CD4-positive, alpha-beta memory T cell (primary cell): ENCODE measurements at regions not wholly inside any gene's neighbourhood (a gene's known extent, or its start where the extent isn't known, plus 50 kb on each side); places are given as distances from the start of the nearest gene placed in this dataset.

Experiments
- CTCF ChIA-PET: fragments of 350-600 bp; sonication (Branson Sonifier 250); formaldehyde crosslinking; loops from one replicate; lab custom pipeline; 2021; ENCODE audit warnings: inconsistent platforms; ENCODE audit not compliant: partially characterized antibody; lab: Charles Lee
- POLR2A ChIA-PET: fragments of 350-600 bp; sonication (Branson Sonifier 250); formaldehyde crosslinking; loops from one replicate; lab custom pipeline; 2021; ENCODE audit not compliant: partially characterized antibody; lab: Charles Lee
- DNase-seq, 5 donors: peaks; one replicate each; pipeline versions ENCODE4 v3.0.0 to v3.0.0-alpha.2; 2020 to 2022; ENCODE audit warnings: mixed read lengths in 1 of 5
- H3K27ac ChIP-seq: one replicate; pipeline ENCODE4 v1.7.0; 2013; ENCODE audit warnings: low read depth, low read length
- H3K27me3 ChIP-seq: 2 replicates; pipeline ENCODE4 v1.7.0; 2013; ENCODE audit warnings: mild to moderate bottlenecking, low read length, moderate library complexity; ENCODE audit not compliant: insufficient read depth
- H3K36me3 ChIP-seq: 2 replicates; pipeline ENCODE4 v1.7.0; 2013; ENCODE audit warnings: mild to moderate bottlenecking, low read length, moderate library complexity; ENCODE audit not compliant: insufficient read depth
- H3K4me1 ChIP-seq: 2 replicates; pipeline ENCODE4 v1.7.0; 2013; ENCODE audit warnings: mild to moderate bottlenecking, low read length, moderate library complexity; ENCODE audit not compliant: insufficient read depth
- H3K4me3 ChIP-seq, 2 donors: one replicate each; pipeline ENCODE4 v1.7.0; 2013; ENCODE audit warnings: low read length in 2 of 2, mild to moderate bottlenecking in 1 of 2
- H3K9me3 ChIP-seq, 2 donors: one replicate each; pipeline ENCODE4 v1.7.0; 2013; ENCODE audit warnings: low read length in 2 of 2, control low read depth in 1 of 2; ENCODE audit not compliant: control insufficient read depth in 1 of 2
- H3K27ac Mint-ChIP-seq, 7 donors: one replicate each; pipeline ENCODE4 v1.8.0; 2020 to 2021; ENCODE audit warnings: mixed read lengths in 7 of 7, mild to moderate bottlenecking in 6 of 7, inconsistent platforms in 3 of 7, moderate library complexity in 3 of 7
- H3K27me3 Mint-ChIP-seq, 2 donors: one replicate each; pipeline ENCODE4 v1.8.0; 2020 to 2021; ENCODE audit warnings: mixed read lengths in 2 of 2
- H3K36me3 Mint-ChIP-seq, 2 donors: one replicate each; pipeline ENCODE4 v1.8.0; 2020 to 2021; ENCODE audit warnings: mixed read lengths in 2 of 2, inconsistent platforms in 1 of 2, mild to moderate bottlenecking in 1 of 2
- H3K4me1 Mint-ChIP-seq, 4 donors: one replicate each; pipeline ENCODE4 v1.8.0; 2020 to 2021; ENCODE audit warnings: mixed read lengths in 4 of 4, mild to moderate bottlenecking in 1 of 4
- H3K4me3 Mint-ChIP-seq, 8 donors: one replicate each; pipeline ENCODE4 v1.8.0; 2020 to 2021; ENCODE audit warnings: mixed read lengths in 8 of 8, mild to moderate bottlenecking in 7 of 8, moderate library complexity in 6 of 8, inconsistent platforms in 3 of 8
- H3K9me3 Mint-ChIP-seq, 8 donors: one replicate each; pipeline ENCODE4 v1.8.0; 2020 to 2021; ENCODE audit warnings: mixed read lengths in 8 of 8, mild to moderate bottlenecking in 5 of 8, inconsistent platforms in 3 of 8, moderate library complexity in 1 of 8
- intact Hi-C: fragments of 100-400 bp; cut with micrococcal nuclease; formaldehyde crosslinking; loops from one replicate; pipeline ENCODE4 v1.15.1; 2023

DNA sequence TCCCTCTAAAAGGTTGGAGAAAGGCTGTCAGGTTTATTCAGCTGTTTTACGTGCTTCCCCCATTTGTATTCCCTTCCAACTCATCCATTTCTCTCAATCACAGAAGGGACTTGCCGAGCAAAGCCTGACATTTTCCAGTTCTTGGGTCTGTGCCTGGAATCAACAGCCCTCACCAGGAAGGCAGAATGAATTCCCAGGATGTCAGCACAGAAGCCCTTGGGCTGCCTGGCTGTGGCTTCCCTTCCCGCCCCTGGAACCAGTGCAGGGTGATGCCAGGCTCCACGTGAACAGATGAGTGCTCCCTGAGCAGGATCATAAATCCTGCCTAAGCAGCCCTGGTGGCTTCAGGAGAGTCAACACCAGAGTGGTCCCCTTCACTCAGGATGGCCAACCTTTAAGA is 86.1 kb upstream of the CD83 start:
- H3K4me1 Mint-ChIP-seq, result no peaks in the 10 kb centered on the region
- Histone ChIP-seq H3K9me3 (no peaks in the 10 kb centered on the region), H3K4me3 (no peak overlapping the region), H3K27me3 (peaks cover 6% of the 10 kb centered on the region), H3K27ac (no peak overlapping the region), H3K4me1 (no peaks in the 10 kb centered on the region), H3K36me3 (no peaks in the 10 kb centered on the region)
- no peak for DNase-seq
- no peaks in the 10 kb centered on the region for H3K9me3 Mint-ChIP-seq
- no peak overlapping the region for H3K4me3 Mint-ChIP-seq
- ChIA-PET POLR2A (no interaction called here), CTCF (interaction anchor here (1.2 kb wide), 1 partner anchor 14 kb away, joined by 3 read pairs; no protein-coding TSS in a partner anchor)
- peaks cover 17 to 39% of the 10 kb centered on the region in 2 donors for H3K27me3 Mint-ChIP-seq
- H3K36me3 Mint-ChIP-seq, result no peaks in the 10 kb centered on the region
- intact Hi-C loops, result no loop called here
- H3K27ac Mint-ChIP-seq, result no peak overlapping the region

DNA sequence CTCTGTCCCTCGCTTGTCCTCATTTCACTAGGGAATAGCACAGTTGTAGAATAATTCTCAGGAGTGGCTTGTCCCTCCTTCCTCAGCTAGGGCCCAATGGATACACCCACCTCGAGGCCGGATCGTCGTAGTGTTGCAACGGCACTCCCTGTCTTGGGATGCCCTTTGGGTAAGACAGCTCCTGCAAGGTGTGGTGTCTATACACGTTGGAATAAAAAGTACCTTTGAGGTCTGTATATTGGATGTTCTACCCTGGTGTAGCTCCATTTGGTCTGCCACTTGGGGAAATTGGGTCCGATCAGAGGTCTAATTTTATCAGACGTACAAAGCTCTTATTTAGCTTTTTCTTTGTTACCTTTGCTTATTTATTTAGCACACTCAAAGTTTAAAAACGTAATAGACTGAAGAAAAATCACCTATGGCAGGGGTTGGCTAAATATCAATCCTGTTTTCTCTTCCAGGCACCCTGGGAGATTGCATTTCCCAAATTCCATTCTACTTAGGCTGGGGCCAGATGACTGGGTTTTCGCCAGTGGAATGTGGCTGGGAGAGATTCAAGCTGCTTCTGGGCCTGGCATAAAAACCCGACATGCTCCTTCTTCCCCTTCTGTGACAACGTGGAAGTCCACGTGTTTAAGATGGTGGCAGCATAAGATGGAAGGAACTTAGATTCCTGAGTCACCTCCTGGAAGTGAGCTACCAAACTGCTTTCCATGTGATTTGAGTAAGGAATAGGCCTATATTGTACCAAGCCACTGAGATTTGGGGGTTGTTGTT is 82.3 kb upstream of the CD83 start:
- Mint-ChIP-seq H3K27me3 (peaks cover 13 to 33% of the 10 kb centered on the region in 2 donors), H3K4me1 (no peaks in the 10 kb centered on the region), H3K36me3 (no peaks in the 10 kb centered on the region), H3K27ac (no peak overlapping the region), H3K4me3 (no peak overlapping the region), H3K9me3 (no peaks in the 10 kb centered on the region)
- intact Hi-C loops, result no loop called here
- ChIA-PET CTCF (interaction anchor here (1.1 to 5.5 kb wide), 2 partner anchors 12 to 102 kb away, joined by 3 to 40 read pairs; no protein-coding TSS in a partner anchor), POLR2A (no interaction called here)
- H3K27ac ChIP-seq, result no peak overlapping the region
- no peaks in the 10 kb centered on the region for H3K36me3 ChIP-seq
- H3K4me3 ChIP-seq, result no peak overlapping the region
- H3K27me3 ChIP-seq, result peaks cover 6% of the 10 kb centered on the region
- no peak for DNase-seq
- H3K9me3 ChIP-seq, result no peaks in the 10 kb centered on the region
- peaks cover 7% of the 10 kb centered on the region for H3K4me1 ChIP-seq

DNA sequence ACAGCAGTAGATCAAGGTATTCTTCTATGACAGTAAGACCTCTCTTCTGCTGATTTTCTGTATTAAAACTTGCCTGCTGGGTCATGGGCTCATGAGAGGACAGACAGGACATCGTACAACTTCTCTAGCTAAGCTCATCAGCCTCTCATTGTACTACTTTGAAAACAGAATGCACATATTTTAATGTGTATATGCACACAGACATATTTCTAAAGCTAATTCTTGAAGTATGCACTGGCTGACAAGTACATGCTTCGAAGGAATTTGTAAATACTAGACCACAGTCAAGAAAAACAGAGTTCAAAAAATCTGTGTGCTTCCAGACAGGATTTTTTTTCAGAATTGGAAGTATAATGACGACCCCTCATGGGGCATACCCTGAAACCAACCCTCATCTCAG is 81.7 kb upstream of the CD83 start:
- intact Hi-C loops, result no loop called here
- H3K9me3 ChIP-seq, result no peaks in the 10 kb centered on the region
- H3K36me3 Mint-ChIP-seq, result no peaks in the 10 kb centered on the region
- CTCF ChIA-PET, result interaction anchor here (0.8 to 5.5 kb wide), 2 partner anchors 11 to 31 kb away, joined by 3 to 40 read pairs; no protein-coding TSS in a partner anchor
- H3K27ac Mint-ChIP-seq, result no peak overlapping the region
- no peaks in the 10 kb centered on the region for H3K36me3 ChIP-seq
- peaks cover 6% of the 10 kb centered on the region for H3K27me3 ChIP-seq
- no peak overlapping the region for H3K27ac ChIP-seq
- peaks cover 13 to 31% of the 10 kb centered on the region in 2 donors for H3K27me3 Mint-ChIP-seq
- H3K4me3 Mint-ChIP-seq, result no peak overlapping the region
- H3K9me3 Mint-ChIP-seq, result no peaks in the 10 kb centered on the region
- no peak for DNase-seq
- peaks cover 7% of the 10 kb centered on the region for H3K4me1 ChIP-seq
- H3K4me3 ChIP-seq, result no peak overlapping the region
- POLR2A ChIA-PET, result no interaction called here
- H3K4me1 Mint-ChIP-seq, result no peaks in the 10 kb centered on the region

DNA sequence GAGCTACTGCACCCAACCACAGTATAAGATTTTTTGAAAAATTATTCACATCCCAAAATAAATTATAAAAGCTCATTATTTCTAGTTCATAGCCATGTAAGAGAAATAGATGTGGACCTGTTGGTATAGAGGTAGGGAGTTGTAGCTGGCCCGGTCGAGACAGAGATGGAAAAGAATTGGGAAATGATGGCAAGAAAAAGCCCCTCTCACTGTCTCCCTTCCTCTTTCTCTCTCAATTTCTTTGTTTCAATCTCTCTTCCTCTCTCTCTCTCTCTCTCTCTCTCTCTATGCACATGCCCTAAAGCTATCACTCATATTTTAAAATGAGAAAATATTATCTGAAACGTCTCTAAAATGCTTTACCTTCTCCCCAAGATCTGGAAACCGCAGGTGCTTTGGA is 80.7 kb upstream of the CD83 start:
- Histone ChIP-seq H3K4me3 (no peak overlapping the region), H3K36me3 (no peaks in the 10 kb centered on the region), H3K27ac (no peak overlapping the region), H3K9me3 (no peaks in the 10 kb centered on the region), H3K4me1 (peaks cover 7% of the 10 kb centered on the region), H3K27me3 (peaks cover 6% of the 10 kb centered on the region)
- intact Hi-C loops, result no loop called here
- DNase-seq, result no peak
- no peaks in the 10 kb centered on the region for H3K9me3 Mint-ChIP-seq
- POLR2A ChIA-PET, result no interaction called here
- H3K27ac Mint-ChIP-seq, result no peak overlapping the region
- no peak overlapping the region for H3K4me3 Mint-ChIP-seq
- peaks cover 10 to 31% of the 10 kb centered on the region in 2 donors for H3K27me3 Mint-ChIP-seq
- no peaks in the 10 kb centered on the region for H3K36me3 Mint-ChIP-seq
- no peaks in the 10 kb centered on the region for H3K4me1 Mint-ChIP-seq
- CTCF ChIA-PET, result interaction anchor here (0.8 to 5.5 kb wide), 4 partner anchors 10 to 45 kb away, joined by 3 to 40 read pairs (median 5); no protein-coding TSS in a partner anchor

DNA sequence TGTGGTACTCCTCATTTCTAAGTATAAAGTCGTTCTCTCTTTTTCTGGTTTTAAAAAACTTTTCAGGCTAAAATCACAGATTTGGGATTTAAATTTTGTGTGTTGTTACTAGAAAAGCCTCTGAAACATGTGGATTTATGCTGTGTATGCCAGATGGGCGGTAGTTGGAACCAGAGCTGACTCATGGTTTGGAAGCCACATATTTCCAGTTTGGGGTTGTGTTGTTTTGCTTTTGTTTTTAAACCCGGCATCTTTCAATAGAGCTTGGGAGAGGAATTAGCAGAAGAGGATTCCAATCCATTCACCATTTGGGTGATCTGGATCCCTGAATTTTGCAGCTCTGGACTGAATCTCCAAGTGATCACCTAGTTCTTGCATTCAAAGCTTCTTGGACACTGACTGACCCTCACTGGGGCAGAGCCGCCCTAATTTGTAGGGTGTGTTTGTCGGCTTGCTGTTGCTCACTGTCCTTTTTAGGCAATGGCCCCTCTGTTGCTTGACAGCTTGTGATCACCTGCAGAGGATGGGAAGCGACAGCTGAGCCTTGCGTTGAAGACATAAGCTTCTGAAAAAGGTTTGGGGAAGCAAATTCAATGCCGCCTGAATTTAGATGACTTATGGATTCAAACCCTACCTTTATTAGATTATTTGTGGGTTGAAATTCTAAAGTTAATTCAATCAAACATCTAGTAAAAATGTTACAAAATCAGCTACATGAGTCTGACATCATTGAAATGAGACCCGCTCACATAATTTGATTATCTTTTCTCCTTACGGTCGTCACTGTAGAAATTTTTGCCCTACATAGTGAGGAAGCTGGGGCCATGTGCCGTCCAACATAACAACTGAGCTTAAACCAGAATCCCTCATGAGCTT is 79.9 kb upstream of the CD83 start:
- Mint-ChIP-seq H3K9me3 (no peaks in the 10 kb centered on the region), H3K4me3 (no peak overlapping the region), H3K36me3 (no peaks in the 10 kb centered on the region), H3K27me3 (peaks cover 13 to 32% of the 10 kb centered on the region in 2 donors), H3K27ac (no peak overlapping the region), H3K4me1 (no peaks in the 10 kb centered on the region)
- no peaks in the 10 kb centered on the region for H3K36me3 ChIP-seq
- ChIA-PET CTCF (interaction anchor here (1.3 to 5.5 kb wide), 5 partner anchors 8 to 46 kb away, joined by 3 to 40 read pairs (median 4); no protein-coding TSS in a partner anchor), POLR2A (no interaction called here)
- intact Hi-C loops, result no loop called here
- no peak for DNase-seq
- peaks cover 7% of the 10 kb centered on the region for H3K4me1 ChIP-seq
- no peaks in the 10 kb centered on the region for H3K9me3 ChIP-seq
- peaks cover 6% of the 10 kb centered on the region for H3K27me3 ChIP-seq
- H3K4me3 ChIP-seq, result no peak overlapping the region
- H3K27ac ChIP-seq, result no peak overlapping the region

DNA sequence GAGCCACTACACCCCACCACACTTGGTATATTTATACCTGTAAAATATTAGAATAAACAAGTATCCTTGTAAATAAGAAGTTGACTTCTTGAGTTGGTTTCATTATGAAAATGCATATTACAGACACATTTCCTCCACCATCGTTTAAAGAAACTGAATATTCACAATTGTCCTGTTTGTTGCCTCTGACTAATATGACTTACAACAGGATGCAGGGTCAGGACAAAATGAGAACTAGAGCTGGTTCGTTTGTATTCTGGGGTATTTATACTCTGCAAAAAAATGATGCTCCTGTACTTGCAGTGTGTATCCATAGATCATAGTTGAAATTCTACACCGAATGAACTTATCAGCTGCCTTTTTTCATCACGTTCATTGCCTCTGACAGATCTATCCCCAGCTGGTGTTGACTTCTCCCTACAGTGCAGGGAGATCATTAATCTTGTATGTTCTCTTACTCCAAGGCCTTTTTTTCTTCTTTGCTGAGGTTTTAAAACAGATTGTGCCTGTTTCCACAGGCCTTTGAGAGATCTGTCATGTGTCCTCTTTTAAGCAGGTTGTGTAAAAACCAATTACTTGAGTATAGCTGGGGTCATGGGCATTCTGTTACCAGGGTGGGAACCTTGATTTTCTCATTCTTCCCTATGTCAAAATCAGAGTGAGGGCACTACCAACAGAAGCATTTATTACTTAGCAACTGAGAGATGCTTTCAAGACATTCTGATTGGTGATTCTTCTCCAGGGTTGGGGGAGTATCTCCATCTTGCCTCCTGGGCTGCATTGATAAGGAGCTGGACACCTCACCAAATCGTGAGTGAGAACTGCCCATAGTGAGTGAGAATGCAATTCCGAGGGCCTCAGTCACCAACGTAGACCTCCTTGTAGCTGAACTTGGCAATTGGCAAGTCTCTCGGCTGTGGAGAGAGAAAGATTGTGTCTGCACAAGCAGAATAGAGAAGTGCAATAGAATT is 78.8 kb upstream of the CD83 start:
- ChIA-PET POLR2A (no interaction called here), CTCF (interaction anchor here (0.9 to 5.5 kb wide), 8 partner anchors 8 to 244 kb away, joined by 3 to 40 read pairs (median 4); no protein-coding TSS in a partner anchor)
- intact Hi-C loops, result no loop called here
- no peaks in the 10 kb centered on the region for H3K9me3 Mint-ChIP-seq
- no peaks in the 10 kb centered on the region for H3K36me3 Mint-ChIP-seq
- DNase-seq, result no peak
- Histone ChIP-seq H3K27ac (no peak overlapping the region), H3K9me3 (no peaks in the 10 kb centered on the region), H3K36me3 (no peaks in the 10 kb centered on the region), H3K4me3 (no peak overlapping the region), H3K4me1 (peaks cover 7% of the 10 kb centered on the region), H3K27me3 (peaks cover 6% of the 10 kb centered on the region)
- peaks cover 17 to 34% of the 10 kb centered on the region in 2 donors for H3K27me3 Mint-ChIP-seq
- no peaks in the 10 kb centered on the region for H3K4me1 Mint-ChIP-seq
- no peak overlapping the region for H3K4me3 Mint-ChIP-seq
- H3K27ac Mint-ChIP-seq, result no peak overlapping the region
